Astrocyte (in vitro differentiated cells and primary cell): ENCODE measurements at regions not wholly inside any gene's neighbourhood (a gene's known extent, or its start where the extent isn't known, plus 50 kb on each side); places are given as distances from the start of the nearest gene placed in this dataset.

Experiments
- EZH2 ChIP-seq: IDR thresholded peaks from 2 replicates; pipeline ENCODE4 v1.6.1; 2012; ENCODE audit warnings: mild to moderate bottlenecking, low read length, inconsistent platforms; ENCODE audit not compliant: insufficient read depth
- TF ChIP-seq, protein P1 (sequence below): IDR thresholded peaks from 2 replicates; pipeline ENCODE4 v1.5.1; 2011; ENCODE audit warnings: low read depth, mild to moderate bottlenecking, inconsistent platforms, low read length, moderate library complexity; ENCODE audit not compliant: insufficient read depth

DNA sequence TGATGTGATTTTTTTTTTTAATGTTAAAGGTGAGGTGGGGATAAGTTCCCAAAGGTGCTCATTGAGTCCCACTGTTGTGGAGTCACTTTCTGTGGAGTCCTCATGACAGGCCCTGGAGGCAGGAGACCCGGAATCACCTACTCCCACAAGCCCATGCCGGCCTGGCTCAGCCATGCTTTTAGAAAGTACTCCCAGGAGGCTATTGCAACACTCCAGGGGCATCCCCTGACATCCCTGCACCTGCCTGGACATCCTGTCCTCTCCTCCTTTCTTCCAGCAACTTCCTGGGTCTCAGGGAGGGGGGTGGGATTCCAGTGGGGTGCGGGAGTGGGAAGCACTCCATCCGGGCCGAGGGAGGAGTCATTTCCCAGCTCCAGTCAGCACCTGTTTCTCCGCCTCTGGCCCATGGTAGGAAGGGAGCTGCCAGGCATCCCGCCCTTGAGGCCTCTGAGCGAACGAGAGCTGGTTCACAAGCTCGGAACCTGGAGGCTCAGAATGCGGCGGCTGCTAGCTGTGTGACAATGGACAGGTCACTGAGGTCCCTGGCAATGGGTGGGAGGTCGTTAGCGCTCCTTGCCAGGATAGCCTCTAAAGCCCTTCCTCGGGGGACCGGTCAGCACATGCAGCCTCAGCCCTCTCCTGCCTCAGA is 163.9 kb upstream of the ID2 start:
- TF ChIP-seq EZH2 = no peak
- TF ChIP-seq, protein P1, sequence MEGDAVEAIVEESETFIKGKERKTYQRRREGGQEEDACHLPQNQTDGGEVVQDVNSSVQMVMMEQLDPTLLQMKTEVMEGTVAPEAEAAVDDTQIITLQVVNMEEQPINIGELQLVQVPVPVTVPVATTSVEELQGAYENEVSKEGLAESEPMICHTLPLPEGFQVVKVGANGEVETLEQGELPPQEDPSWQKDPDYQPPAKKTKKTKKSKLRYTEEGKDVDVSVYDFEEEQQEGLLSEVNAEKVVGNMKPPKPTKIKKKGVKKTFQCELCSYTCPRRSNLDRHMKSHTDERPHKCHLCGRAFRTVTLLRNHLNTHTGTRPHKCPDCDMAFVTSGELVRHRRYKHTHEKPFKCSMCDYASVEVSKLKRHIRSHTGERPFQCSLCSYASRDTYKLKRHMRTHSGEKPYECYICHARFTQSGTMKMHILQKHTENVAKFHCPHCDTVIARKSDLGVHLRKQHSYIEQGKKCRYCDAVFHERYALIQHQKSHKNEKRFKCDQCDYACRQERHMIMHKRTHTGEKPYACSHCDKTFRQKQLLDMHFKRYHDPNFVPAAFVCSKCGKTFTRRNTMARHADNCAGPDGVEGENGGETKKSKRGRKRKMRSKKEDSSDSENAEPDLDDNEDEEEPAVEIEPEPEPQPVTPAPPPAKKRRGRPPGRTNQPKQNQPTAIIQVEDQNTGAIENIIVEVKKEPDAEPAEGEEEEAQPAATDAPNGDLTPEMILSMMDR = no peak
